ENCODE measurements at regions not wholly inside any gene's neighbourhood (a gene's known extent, or its start where the extent isn't known, plus 50 kb on each side); places are given as distances from the start of the nearest gene placed in this dataset.

GRCh38 chr22:47586946-47587345, 824.5 kb downstream of the TBC1D22A start:
- H3K4me2 ChIP-seq (replicated peaks; ENCODE audit: low read depth, low read length, poor library complexity, severe bottlenecking) = no peak overlapping the region
- no peak overlapping the region for H3K27ac Mint-ChIP-seq
- no peak overlapping the region for H3K27ac ChIP-seq (ENCODE audit: low read length in 2 of 2)
- peaks cover 3% of the 10 kb centered on the region for H3K9me3 Mint-ChIP-seq (ENCODE audit: insufficient read depth)
- H4K20me1 ChIP-seq (ENCODE audit: control insufficient read depth, insufficient read depth, low read length, poor library complexity, severe bottlenecking) = no peaks in the 10 kb centered on the region
- DNase-seq (no peak), ATAC-seq (ENCODE audit: low read depth) (no peak)
- CTCF ChIA-PET = no interaction called here
- H3K9me3 ChIP-seq (ENCODE audit: control extremely low read depth in 1 of 3, control insufficient read depth in 2 of 3, insufficient read depth in 1 of 3, low read length in 2 of 3) = peaks cover 0 to 11% (median 8%) of the 10 kb centered on the region in 3 donors
- H3K27me3 Mint-ChIP-seq = peaks cover 6% of the 10 kb centered on the region
- H3K79me2 ChIP-seq (ENCODE audit: control insufficient read depth, insufficient read depth, low read length) = no peaks in the 10 kb centered on the region
- no peak overlapping the region for H3K9ac ChIP-seq (ENCODE audit: low read length)
- H3K4me3 ChIP-seq (ENCODE audit: control extremely low read depth in 1 of 5, extremely low read depth in 1 of 5, insufficient read depth in 1 of 5, low read depth in 2 of 5, low read length in 4 of 5) = no peak overlapping the region
- no peak overlapping the region for H3K4me3 Mint-ChIP-seq
- no peaks in the 10 kb centered on the region for H3K36me3 ChIP-seq (replicated peaks in 1 of 2; ENCODE audit: control extremely low read depth in 1 of 2, control insufficient read depth in 1 of 2, extremely low read depth in 1 of 2, insufficient read depth in 2 of 2, low read length in 1 of 2)
- POLR2A ChIA-PET = no interaction called here
- 55% methylated on average over 2 of the region's 6 CpGs for WGBS (ENCODE audit: insufficient coverage)
- no peaks in the 10 kb centered on the region for H3K27me3 ChIP-seq (replicated peaks in 1 of 4; ENCODE audit: control extremely low read depth in 1 of 4, control insufficient read depth in 3 of 4, insufficient read depth in 4 of 4, low read length in 3 of 4)
- intact Hi-C loops (cut with micrococcal nuclease) = no loop called here
- no peaks in the 10 kb centered on the region for H3K4me1 ChIP-seq (ENCODE audit: control insufficient read depth in 2 of 2, insufficient read depth in 2 of 2, low read length in 2 of 2)
- H2AFZ ChIP-seq (ENCODE audit: insufficient read depth, low read depth, low read length, poor library complexity, severe bottlenecking) = no peak overlapping the region
- H3K4me1 Mint-ChIP-seq = no peaks in the 10 kb centered on the region
- no peak for TF ChIP-seq EZH2 (IDR thresholded peaks at IDR 0.05; ENCODE audit: borderline replicate concordance, insufficient read depth, low read depth, low read length, poor library complexity, severe bottlenecking)
- TF ChIP-seq, protein P1, sequence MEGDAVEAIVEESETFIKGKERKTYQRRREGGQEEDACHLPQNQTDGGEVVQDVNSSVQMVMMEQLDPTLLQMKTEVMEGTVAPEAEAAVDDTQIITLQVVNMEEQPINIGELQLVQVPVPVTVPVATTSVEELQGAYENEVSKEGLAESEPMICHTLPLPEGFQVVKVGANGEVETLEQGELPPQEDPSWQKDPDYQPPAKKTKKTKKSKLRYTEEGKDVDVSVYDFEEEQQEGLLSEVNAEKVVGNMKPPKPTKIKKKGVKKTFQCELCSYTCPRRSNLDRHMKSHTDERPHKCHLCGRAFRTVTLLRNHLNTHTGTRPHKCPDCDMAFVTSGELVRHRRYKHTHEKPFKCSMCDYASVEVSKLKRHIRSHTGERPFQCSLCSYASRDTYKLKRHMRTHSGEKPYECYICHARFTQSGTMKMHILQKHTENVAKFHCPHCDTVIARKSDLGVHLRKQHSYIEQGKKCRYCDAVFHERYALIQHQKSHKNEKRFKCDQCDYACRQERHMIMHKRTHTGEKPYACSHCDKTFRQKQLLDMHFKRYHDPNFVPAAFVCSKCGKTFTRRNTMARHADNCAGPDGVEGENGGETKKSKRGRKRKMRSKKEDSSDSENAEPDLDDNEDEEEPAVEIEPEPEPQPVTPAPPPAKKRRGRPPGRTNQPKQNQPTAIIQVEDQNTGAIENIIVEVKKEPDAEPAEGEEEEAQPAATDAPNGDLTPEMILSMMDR (IDR thresholded peaks at IDR 0.05) = no peak

DNA sequence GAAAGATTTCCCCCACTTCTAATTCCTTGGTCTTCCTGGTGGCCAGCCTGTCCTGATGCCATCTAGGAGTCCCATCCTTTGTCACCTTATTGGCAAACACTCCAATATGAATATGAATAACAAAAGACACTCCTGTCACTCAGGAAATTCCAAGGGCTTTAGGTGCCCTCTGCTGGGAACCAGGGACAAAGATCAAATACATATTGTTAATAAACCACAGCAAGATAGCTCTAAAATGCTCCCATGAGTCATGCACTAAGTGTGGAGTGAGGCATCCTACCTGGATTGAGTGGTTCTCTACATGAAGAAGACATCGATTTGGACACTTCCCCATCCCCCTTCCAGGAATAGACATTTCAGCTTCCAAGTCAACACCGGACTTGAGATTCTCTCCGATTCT, 823.6 kb downstream of the TBC1D22A start:
- Histone ChIP-seq H3K9me3 (ENCODE audit: control extremely low read depth in 1 of 3, control insufficient read depth in 2 of 3, insufficient read depth in 1 of 3, low read length in 2 of 3) (peaks cover 0 to 11% (median 8%) of the 10 kb centered on the region in 3 donors), H3K9ac (ENCODE audit: low read length) (no peak overlapping the region), H3K79me2 (ENCODE audit: control insufficient read depth, insufficient read depth, low read length) (no peaks in the 10 kb centered on the region), H3K4me1 (ENCODE audit: control insufficient read depth in 2 of 2, insufficient read depth in 2 of 2, low read length in 2 of 2) (no peaks in the 10 kb centered on the region), H2AFZ (ENCODE audit: insufficient read depth, low read depth, low read length, poor library complexity, severe bottlenecking) (no peak overlapping the region), H3K27ac (ENCODE audit: low read length in 2 of 2) (no peak overlapping the region), H3K36me3 (replicated peaks in 1 of 2; ENCODE audit: control extremely low read depth in 1 of 2, control insufficient read depth in 1 of 2, extremely low read depth in 1 of 2, insufficient read depth in 2 of 2, low read length in 1 of 2) (no peaks in the 10 kb centered on the region), H3K27me3 (replicated peaks in 1 of 4; ENCODE audit: control extremely low read depth in 1 of 4, control insufficient read depth in 3 of 4, insufficient read depth in 4 of 4, low read length in 3 of 4) (no peaks in the 10 kb centered on the region), H4K20me1 (ENCODE audit: control insufficient read depth, insufficient read depth, low read length, poor library complexity, severe bottlenecking) (no peaks in the 10 kb centered on the region), H3K4me2 (replicated peaks; ENCODE audit: low read depth, low read length, poor library complexity, severe bottlenecking) (no peak overlapping the region), H3K4me3 (ENCODE audit: control extremely low read depth in 1 of 5, extremely low read depth in 1 of 5, insufficient read depth in 1 of 5, low read depth in 2 of 5, low read length in 4 of 5) (no peak overlapping the region)
- ChIA-PET POLR2A (no interaction called here), CTCF (no interaction called here)
- Mint-ChIP-seq H3K4me3 (no peak overlapping the region), H3K4me1 (no peaks in the 10 kb centered on the region), H3K27me3 (peaks cover 6% of the 10 kb centered on the region), H3K9me3 (ENCODE audit: insufficient read depth) (peaks cover 3% of the 10 kb centered on the region), H3K27ac (no peak overlapping the region)
- ATAC-seq (ENCODE audit: low read depth) (no peak), DNase-seq (no peak)
- intact Hi-C loops (cut with micrococcal nuclease) = no loop called here
- TF ChIP-seq, protein P1 (IDR thresholded peaks at IDR 0.05) = no peak
- TF ChIP-seq EZH2 (IDR thresholded peaks at IDR 0.05; ENCODE audit: borderline replicate concordance, insufficient read depth, low read depth, low read length, poor library complexity, severe bottlenecking) = no peak
- WGBS (ENCODE audit: insufficient coverage) = no CpG with 5 or more reads among the region's 3 CpGs
